PC-9 (cell line): ENCODE measurements at regions not wholly inside any gene's neighbourhood (a gene's known extent, or its start where the extent isn't known, plus 50 kb on each side); places are given as distances from the start of the nearest gene placed in this dataset.

Source experiments
- EZH2 ChIP-seq: fragments of 200-600 bp; sonication (generic); IDR thresholded peaks from 2 replicates; pipeline ENCODE4 v1.8.0; 2017; ENCODE audit warnings: antibody characterized with exemption, low read depth
- TF ChIP-seq, protein P1 (sequence below): fragments of 200-600 bp; sonication (generic); conservative IDR thresholded peaks from 2 replicates; pipeline ENCODE4 v1.6.1; 2017; ENCODE audit warnings: mixed run types, antibody characterized with exemption, mild to moderate bottlenecking, moderate library complexity

DNA sequence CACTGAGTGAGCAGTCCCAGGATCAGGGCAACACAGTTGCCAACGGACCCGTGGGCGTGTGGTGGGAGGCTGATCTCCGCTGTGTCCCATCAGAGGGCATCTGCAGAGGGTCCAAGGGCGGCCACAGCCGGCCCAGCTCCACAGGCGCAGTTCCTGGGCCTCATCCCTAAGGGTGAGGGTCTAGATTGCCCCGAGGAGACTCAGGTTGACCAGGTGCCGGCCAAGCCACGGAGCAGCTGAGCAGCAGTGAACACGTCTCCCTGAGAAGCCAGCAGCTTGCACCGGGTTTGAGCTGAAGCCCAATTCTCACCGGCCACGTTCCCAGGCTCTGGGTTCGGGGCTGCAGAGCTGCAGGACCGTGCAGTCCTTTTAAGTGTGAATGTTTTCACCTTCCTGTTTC is 58.8 kb upstream of the ADGRA1 start:
- TF ChIP-seq, protein P1, sequence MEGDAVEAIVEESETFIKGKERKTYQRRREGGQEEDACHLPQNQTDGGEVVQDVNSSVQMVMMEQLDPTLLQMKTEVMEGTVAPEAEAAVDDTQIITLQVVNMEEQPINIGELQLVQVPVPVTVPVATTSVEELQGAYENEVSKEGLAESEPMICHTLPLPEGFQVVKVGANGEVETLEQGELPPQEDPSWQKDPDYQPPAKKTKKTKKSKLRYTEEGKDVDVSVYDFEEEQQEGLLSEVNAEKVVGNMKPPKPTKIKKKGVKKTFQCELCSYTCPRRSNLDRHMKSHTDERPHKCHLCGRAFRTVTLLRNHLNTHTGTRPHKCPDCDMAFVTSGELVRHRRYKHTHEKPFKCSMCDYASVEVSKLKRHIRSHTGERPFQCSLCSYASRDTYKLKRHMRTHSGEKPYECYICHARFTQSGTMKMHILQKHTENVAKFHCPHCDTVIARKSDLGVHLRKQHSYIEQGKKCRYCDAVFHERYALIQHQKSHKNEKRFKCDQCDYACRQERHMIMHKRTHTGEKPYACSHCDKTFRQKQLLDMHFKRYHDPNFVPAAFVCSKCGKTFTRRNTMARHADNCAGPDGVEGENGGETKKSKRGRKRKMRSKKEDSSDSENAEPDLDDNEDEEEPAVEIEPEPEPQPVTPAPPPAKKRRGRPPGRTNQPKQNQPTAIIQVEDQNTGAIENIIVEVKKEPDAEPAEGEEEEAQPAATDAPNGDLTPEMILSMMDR = no peak
- TF ChIP-seq EZH2 = no peak
